GM21825 (cell line): ENCODE measurements at regions not wholly inside any gene's neighbourhood (a gene's known extent, or its start where the extent isn't known, plus 50 kb on each side); places are given as distances from the start of the nearest gene placed in this dataset.
"Not testable (repeated sequence)": the region's sequence is repeated elsewhere in the genome, so short reads cannot be mapped to it uniquely, and the experiment has no call there.

Experiments
- ATAC-seq: cut with Tn5 transposase; IDR thresholded peaks from one replicate; pipeline ENCODE4 v1.9.1; 2021; ENCODE audit warnings: mild to moderate bottlenecking, moderate library complexity; ENCODE audit not compliant: unreplicated experiment

- ATAC-seq: no peak
These were observed 163.8 kb downstream of the MSN start for GRCh38 chrX:65831268-65831667.

GRCh38 chrX:65828599-65828998, 161.1 kb downstream of the MSN start:
- ATAC-seq: no peak

GRCh38 chrX:65825226-65825625, 157.8 kb downstream of the MSN start:
- not testable (repeated sequence) for ATAC-seq

DNA sequence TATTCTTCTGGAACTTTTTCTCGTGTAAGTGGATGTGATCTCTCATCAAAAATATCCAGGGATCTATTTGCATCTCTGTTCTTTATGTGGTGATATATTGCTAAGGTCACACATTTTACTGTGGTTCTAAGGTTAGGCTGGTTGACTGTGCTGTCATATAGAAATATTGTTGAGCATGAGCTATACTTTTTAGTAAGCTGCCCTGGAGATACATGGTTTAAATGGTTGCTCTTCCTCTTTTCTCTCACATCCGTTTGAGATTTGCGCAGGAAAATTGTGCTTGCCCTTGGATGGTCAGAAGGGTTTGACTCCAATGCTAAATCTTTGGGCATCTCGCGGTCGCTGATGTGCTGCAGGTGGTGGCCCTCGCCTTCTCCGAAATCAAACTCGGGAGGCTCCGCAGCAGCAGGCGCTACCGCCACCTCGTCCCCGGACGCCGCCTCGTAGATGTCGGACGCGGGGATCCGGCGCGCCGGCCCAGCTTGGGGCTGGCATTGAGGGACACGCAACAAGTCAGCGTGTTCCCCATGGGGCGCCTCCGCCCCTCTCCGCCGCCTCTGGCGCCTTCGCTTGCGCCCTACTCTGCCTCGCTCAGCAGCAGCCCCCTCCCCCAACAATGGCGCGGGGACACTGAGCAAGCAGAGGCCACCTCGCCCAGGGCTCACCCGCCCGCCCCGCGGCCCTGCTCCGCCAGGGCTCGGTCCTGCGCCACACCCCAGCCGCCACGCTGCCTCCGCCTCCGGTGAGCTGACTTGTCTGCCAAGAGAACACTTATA, 154.5 kb downstream of the MSN start:
- no peak for ATAC-seq

DNA sequence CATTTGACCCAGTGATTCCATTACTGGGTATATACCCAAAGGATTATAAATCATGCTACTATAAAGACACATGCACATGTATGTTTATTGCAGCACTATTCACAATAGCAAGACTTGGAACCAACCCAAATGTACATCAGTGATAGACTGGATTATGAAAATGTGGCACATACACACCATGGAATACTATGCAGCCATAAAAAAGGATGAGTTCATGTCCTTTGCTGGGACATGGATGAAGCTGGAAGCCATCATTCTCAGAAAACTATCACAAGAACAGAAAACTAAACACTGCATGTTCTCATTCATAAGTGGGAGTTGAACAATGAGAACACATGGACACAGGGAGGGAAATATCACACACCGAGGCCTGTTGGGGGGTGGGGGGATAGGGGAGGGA, 152.5 kb downstream of the MSN start:
- ATAC-seq: not testable (repeated sequence)

- no peak for ATAC-seq
These were observed 145.8 kb downstream of the MSN start for GRCh38 chrX:65813245-65813644.

DNA sequence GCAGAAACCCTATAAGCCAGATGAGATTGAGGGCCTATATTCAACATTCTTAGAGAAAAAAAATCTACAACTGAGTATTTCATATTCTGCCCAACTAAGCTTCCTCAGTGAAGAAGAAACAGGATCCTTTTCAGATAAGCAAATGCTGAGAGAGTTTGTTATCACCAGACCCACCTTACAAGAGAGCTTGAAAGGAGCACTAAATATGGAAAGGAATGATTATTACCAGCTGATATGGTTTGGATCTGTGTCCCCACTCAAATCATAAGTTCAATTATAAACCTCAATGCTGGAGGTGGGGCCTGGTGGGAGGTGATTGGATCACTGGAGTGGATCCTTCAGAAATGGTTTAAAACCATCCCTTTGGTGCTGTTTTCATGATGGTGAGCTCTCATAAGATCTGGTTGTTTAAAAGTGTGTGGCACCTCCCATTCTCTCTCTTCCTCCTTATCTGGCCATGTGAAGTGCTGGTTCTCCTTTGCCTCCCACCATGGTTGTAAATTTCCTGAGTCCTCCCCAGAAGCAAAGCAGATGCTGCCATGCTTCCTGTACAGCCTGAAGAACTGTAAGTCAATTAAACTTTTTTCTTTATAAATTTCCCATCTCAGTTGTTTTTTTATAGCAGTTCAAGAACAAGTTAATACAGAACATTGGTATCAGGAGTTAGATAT, 144.2 kb downstream of the MSN start:
- no peak for ATAC-seq
